Mucosa of descending colon (tissue), 3 donors: ENCODE measurements at regions not wholly inside any gene's neighbourhood (a gene's known extent, or its start where the extent isn't known, plus 50 kb on each side); places are given as distances from the start of the nearest gene placed in this dataset.

ENCODE experiments used
- ATAC-seq: fragments of 200-7000 bp; cut with Tn5 transposase; one replicate; pipeline ENCODE4 v1.9.1; 2020; ENCODE audit warnings: mild to moderate bottlenecking, moderate library complexity
- DNase-seq, 3 donors: peaks; one replicate each; pipeline ENCODE4 v3.0.0-alpha.2; 2020
- H3K36me3 ChIP-seq: fragments of 200-600 bp; one replicate; pipeline ENCODE4 v1.8.0; 2021; ENCODE audit warnings: low read depth, mild to moderate bottlenecking
- H3K4me1 ChIP-seq: fragments of 200-600 bp; one replicate; pipeline ENCODE4 v1.8.0; 2021; ENCODE audit warnings: low read depth, mild to moderate bottlenecking
- H3K4me3 ChIP-seq: fragments of 200-600 bp; one replicate; pipeline ENCODE4 v1.8.0; 2021; ENCODE audit warnings: mild to moderate bottlenecking
- H3K9me3 ChIP-seq: fragments of 200-600 bp; one replicate; pipeline ENCODE4 v1.8.0; 2021; ENCODE audit warnings: mild to moderate bottlenecking
- intact Hi-C, 2 donors: fragments of 100-400 bp; cut with DNase I in 1 of 2; cut with micrococcal nuclease in 1 of 2; formaldehyde crosslinking; loops; one replicate each; pipeline versions ENCODE4 v1.11.0 to v1.11.1; 2022; cut with DNase I, micrococcal nuclease
- TF ChIP-seq, protein P1 (sequence below): fragments of 200-600 bp; IDR thresholded peaks from one replicate; pipeline ENCODE4 v1.8.0; 2022; ENCODE audit warnings: antibody characterized with exemption, mild to moderate bottlenecking
- donor health status: DM: no; HTN: no; CAD: no; lungs with moderate emphysema.
- donor health status: DM: no; HTN: no; CAD: no.
- donor health status: DM: no; HTN: yes; CAD: no.

DNA sequence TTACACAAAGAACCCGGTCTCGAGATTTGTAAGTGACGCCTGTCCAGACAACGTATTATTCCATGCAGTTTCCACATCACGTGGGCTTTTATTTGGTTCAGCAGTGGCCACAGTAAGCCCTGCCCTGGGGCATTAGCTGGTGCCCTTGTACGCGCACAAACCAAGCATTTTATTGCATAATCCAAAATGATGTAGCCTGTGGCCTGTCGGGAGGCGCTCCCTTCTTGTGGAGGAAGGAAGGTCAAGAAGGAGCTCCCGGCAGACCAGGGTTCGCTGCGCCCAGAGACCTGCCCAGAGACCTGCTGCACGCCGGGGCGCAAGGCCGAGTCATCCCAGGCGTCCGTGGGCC is 179.6 kb upstream of the ALKAL2 start:
- TF ChIP-seq, protein P1, sequence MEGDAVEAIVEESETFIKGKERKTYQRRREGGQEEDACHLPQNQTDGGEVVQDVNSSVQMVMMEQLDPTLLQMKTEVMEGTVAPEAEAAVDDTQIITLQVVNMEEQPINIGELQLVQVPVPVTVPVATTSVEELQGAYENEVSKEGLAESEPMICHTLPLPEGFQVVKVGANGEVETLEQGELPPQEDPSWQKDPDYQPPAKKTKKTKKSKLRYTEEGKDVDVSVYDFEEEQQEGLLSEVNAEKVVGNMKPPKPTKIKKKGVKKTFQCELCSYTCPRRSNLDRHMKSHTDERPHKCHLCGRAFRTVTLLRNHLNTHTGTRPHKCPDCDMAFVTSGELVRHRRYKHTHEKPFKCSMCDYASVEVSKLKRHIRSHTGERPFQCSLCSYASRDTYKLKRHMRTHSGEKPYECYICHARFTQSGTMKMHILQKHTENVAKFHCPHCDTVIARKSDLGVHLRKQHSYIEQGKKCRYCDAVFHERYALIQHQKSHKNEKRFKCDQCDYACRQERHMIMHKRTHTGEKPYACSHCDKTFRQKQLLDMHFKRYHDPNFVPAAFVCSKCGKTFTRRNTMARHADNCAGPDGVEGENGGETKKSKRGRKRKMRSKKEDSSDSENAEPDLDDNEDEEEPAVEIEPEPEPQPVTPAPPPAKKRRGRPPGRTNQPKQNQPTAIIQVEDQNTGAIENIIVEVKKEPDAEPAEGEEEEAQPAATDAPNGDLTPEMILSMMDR = no peak
- ATAC-seq (peak; percentile 11), DNase-seq (no peak)
- Histone ChIP-seq H3K36me3 (no peaks in the 10 kb centered on the region), H3K4me3 (no peak overlapping the region), H3K4me1 (no peaks in the 10 kb centered on the region), H3K9me3 (no peaks in the 10 kb centered on the region)
- intact Hi-C loops = no loop called here

DNA sequence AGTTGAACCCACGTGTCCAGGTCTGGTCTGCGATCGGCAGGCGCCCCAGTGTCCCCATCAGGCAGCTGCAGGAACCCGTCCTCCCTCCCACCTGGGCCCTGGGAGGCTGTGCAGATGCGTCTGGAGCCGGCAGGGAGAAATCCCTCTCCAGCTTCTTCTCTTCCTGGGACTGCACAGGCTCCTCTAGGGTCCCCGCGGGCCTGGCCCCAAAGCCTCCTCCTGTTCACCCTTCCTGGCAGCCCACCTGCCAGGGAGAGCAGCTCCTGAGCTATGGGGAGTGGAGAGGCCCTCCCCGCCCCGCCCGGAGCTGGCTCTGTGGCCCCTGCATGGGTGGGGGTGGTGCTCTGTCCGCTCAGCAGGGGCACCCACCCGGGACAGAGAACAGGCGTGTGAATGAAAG is 179.2 kb upstream of the ALKAL2 start:
- no peak overlapping the region for H3K4me3 ChIP-seq
- TF ChIP-seq, protein P1 = no peak
- H3K9me3 ChIP-seq = no peaks in the 10 kb centered on the region
- intact Hi-C loops = no loop called here
- DNase-seq (no peak), ATAC-seq (no peak)
- no peaks in the 10 kb centered on the region for H3K36me3 ChIP-seq
- no peaks in the 10 kb centered on the region for H3K4me1 ChIP-seq

DNA sequence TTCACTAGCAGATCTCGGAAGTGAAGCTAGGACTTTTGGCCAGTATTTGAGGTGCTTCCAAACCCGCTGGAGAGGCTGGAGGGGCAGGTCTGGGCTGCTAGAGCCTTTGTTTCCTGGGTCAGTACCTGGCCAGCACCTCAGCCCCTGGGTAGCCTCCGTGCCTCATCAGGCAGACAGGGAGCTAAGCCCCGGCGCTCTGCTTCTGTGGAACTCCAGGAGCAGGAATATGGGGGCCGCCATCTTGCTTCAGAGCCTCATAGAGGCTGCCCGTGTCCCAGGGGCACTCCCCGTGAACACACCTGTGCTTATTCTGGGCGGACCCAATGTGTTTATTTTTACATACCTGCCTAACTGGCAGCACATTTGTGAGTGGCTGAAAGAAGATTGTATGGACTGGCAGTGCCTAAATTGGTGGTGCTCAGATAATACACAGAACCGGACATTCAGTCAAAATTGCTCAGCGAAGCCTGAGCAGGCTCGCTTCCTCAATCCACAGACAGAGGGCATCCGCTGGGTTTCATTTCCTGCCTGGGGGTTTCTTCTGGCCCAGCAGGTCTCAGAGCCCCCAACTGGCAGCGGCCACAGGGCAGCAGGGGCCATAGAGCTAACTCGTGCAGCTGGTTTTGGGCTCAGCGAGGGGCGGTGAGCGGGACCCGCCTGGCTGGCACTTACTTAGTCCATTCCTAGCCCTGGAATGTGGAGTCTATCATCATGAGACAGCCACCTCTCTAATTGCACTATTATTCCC is 176.8 kb upstream of the ALKAL2 start:
- DNase-seq = no peak
- H3K4me1 ChIP-seq = no peaks in the 10 kb centered on the region
- no peaks in the 10 kb centered on the region for H3K36me3 ChIP-seq
- ATAC-seq = no peak
- TF ChIP-seq, protein P1 = no peak
- H3K9me3 ChIP-seq = no peaks in the 10 kb centered on the region
- no peak overlapping the region for H3K4me3 ChIP-seq
- intact Hi-C loops = no loop called here

DNA sequence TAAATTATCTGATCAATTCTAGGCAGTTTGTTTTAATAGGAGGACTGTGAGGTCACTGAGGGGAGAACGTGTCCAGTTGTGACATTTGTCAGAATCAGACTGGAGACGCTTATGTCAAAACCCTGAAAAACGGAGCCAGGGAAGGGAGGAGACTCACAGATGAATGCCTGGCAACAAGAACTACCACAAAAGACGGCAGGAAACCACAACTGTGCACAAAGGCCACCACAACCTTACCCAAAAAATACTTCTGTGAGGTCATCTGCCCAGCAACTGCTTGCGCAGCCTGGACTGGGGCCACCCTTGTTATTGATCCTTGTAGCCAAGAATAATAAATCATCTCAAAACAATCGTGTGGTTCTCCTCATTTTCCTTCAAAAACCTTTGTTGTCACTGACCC is 173.0 kb upstream of the ALKAL2 start:
- ATAC-seq (peak; percentile 58), DNase-seq (no peak)
- Histone ChIP-seq H3K4me1 (no peaks in the 10 kb centered on the region), H3K9me3 (no peaks in the 10 kb centered on the region), H3K4me3 (no peak overlapping the region), H3K36me3 (no peaks in the 10 kb centered on the region)
- intact Hi-C loops = no loop called here
- TF ChIP-seq, protein P1 = no peak

DNA sequence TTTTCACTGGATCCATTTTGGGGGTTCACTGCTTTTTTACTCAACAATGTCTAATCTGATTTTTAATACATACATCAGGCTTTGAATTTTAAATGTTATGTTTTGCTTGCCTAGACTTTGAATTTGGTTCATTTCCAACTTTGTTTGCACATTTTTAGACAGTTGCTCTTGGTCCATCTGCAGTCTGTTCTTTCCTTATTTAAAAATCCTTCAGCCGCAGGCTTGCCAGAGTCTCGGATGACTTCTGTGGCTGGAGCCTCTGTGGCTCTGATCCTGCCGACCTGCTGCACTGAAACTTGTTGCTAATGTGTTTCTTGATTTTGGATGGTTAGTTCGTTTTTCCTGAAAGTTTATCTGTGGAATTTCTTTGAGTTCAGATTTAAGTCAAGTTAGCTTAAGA is 172.0 kb upstream of the ALKAL2 start:
- ATAC-seq = no peak
- H3K9me3 ChIP-seq = no peaks in the 10 kb centered on the region
- no peaks in the 10 kb centered on the region for H3K4me1 ChIP-seq
- H3K4me3 ChIP-seq = no peak overlapping the region
- DNase-seq = no peak
- intact Hi-C loops = no loop called here
- TF ChIP-seq, protein P1 = no peak
- no peaks in the 10 kb centered on the region for H3K36me3 ChIP-seq

DNA sequence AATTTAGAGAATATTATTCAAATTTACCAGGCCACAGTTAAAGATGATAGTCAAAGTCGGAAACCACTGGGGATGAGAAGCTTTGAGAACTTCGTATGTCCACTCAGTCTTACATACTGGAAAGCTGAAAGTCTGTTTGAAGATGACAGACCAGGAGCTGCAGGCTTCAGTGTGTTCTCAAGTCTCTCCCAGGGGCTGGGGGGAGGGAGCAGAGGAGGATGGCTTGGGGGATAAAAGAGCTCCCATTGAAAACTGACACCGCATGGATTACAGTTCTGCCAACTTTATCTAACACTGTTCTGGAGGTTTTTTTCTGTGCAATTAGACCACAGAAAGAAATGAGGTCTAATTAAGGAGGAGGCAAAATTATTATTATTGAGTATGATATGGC is 170.5 kb upstream of the ALKAL2 start:
- H3K36me3 ChIP-seq = no peaks in the 10 kb centered on the region
- no peak overlapping the region for H3K4me3 ChIP-seq
- ATAC-seq = no peak
- no peaks in the 10 kb centered on the region for H3K9me3 ChIP-seq
- no peaks in the 10 kb centered on the region for H3K4me1 ChIP-seq
- no peak for DNase-seq
- intact Hi-C loops = no loop called here
- TF ChIP-seq, protein P1 = no peak
